PC-9 (cell line): ENCODE measurements at regions not wholly inside any gene's neighbourhood (a gene's known extent, or its start where the extent isn't known, plus 50 kb on each side); places are given as distances from the start of the nearest gene placed in this dataset.

Source experiments
- BruUV-seq: library from RNA; stranded (reverse); fragments of 400-500 nt; replicated peaks from 2 replicates; lab custom pipeline; 2021; lab: Mats Ljungman, UMichigan
- CTCF ChIA-PET: fragments of 300-600 bp; sonication (Branson Sonifier 250); formaldehyde crosslinking; loops from one replicate; lab custom pipeline; 2022; ENCODE audit warnings: antibody characterized with exemption; lab: Charles Lee
- POLR2A ChIA-PET: fragments of 300-600 bp; sonication (Branson Sonifier 250); formaldehyde crosslinking; loops from one replicate; lab custom pipeline; 2022; ENCODE audit warnings: antibody characterized with exemption; ENCODE audit not compliant: unreplicated experiment; lab: Charles Lee
- DNase-seq, 2 experiments: peaks; one replicate each; pipeline versions ENCODE4 v3.0.0 to v3.0.0-alpha.2; 2015 to 2022; ENCODE audit warnings: mixed read lengths in 1 of 2
- H2AFZ ChIP-seq: fragments of 200-600 bp; sonication (generic); 2 replicates; pipeline ENCODE4 v1.8.1; 2017; ENCODE audit warnings: antibody characterized with exemption
- H3F3A ChIP-seq: fragments of 200-600 bp; sonication (generic); 2 replicates; pipeline ENCODE4 v1.8.1; 2017; ENCODE audit warnings: antibody characterized with exemption, mild to moderate bottlenecking, low read depth; ENCODE audit not compliant: insufficient read depth
- H3K27ac ChIP-seq: fragments of 200-600 bp; sonication (generic); 2 replicates; pipeline ENCODE4 v1.6.1; 2016; ENCODE audit warnings: mixed run types
- H3K27me3 ChIP-seq: fragments of 200-600 bp; sonication (generic); 2 replicates; pipeline ENCODE4 v1.6.1; 2016; ENCODE audit warnings: low read depth, mixed run types; ENCODE audit not compliant: insufficient read depth
- H3K36me3 ChIP-seq: fragments of 200-600 bp; sonication (generic); 2 replicates; pipeline ENCODE4 v1.6.1; 2016; ENCODE audit warnings: low read depth, mixed run types
- H3K4me1 ChIP-seq: fragments of 200-600 bp; sonication (generic); replicated peaks from 2 replicates; pipeline ENCODE4 v1.6.1; 2016; ENCODE audit warnings: mixed run types; ENCODE audit not compliant: insufficient read depth
- H3K4me2 ChIP-seq: fragments of 200-600 bp; sonication (generic); 2 replicates; pipeline ENCODE4 v1.6.1; 2017; ENCODE audit warnings: mixed run types
- H3K4me3 ChIP-seq: fragments of 200-600 bp; sonication (generic); 2 replicates; pipeline ENCODE4 v1.6.1; 2016; ENCODE audit warnings: mixed run types
- H3K79me2 ChIP-seq: fragments of 200-600 bp; sonication (generic); 2 replicates; pipeline ENCODE4 v1.6.1; 2017; ENCODE audit warnings: low read depth, mixed run types
- H3K9me2 ChIP-seq: fragments of 200-600 bp; sonication (generic); 2 replicates; pipeline ENCODE4 v1.8.1; 2017; ENCODE audit warnings: mild to moderate bottlenecking; ENCODE audit not compliant: insufficient read depth
- H3K9me3 ChIP-seq: fragments of 200-600 bp; sonication (generic); 2 replicates; pipeline ENCODE4 v1.8.1; 2016; ENCODE audit warnings: low read depth; ENCODE audit not compliant: insufficient read depth
- H4K20me1 ChIP-seq: fragments of 200-600 bp; sonication (generic); 2 replicates; pipeline ENCODE4 v1.8.1; 2017; ENCODE audit not compliant: insufficient read depth
- EZH2 ChIP-seq: fragments of 200-600 bp; sonication (generic); IDR thresholded peaks from 2 replicates; pipeline ENCODE4 v1.8.0; 2017; ENCODE audit warnings: antibody characterized with exemption, low read depth
- intact Hi-C: fragments of 100-400 bp; cut with micrococcal nuclease; formaldehyde crosslinking; loops from one replicate; pipeline ENCODE4 v1.10.0; 2022; ENCODE audit not compliant: unreplicated experiment
- TF ChIP-seq, protein P1 (sequence below): fragments of 200-600 bp; sonication (generic); conservative IDR thresholded peaks from 2 replicates; pipeline ENCODE4 v1.6.1; 2017; ENCODE audit warnings: mixed run types, antibody characterized with exemption, mild to moderate bottlenecking, moderate library complexity

DNA sequence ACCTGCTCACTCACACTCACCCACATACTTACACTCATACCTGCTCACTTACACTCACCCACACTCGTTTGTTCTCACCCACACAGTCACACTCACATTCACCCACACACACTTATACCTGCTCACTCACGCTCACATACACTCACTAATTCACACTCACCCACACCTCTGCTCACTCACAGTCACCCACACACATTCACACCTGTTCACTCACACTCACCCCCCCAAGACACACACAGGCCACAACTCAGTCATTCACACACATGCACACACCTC, 436.2 kb downstream of the BCL11B start:
- H3K4me2 ChIP-seq, result no peak overlapping the region
- no peaks in the 10 kb centered on the region for H3K9me3 ChIP-seq
- H3K4me3 ChIP-seq, result no peak overlapping the region
- no TSS peak for BruUV-seq
- H3K36me3 ChIP-seq, result no peaks in the 10 kb centered on the region
- CTCF ChIA-PET, result no interaction called here
- no peak for DNase-seq
- H3K9me2 ChIP-seq, result no peaks in the 10 kb centered on the region
- intact Hi-C loops, result no loop called here
- no peak overlapping the region for H2AFZ ChIP-seq
- TF ChIP-seq, protein P1, sequence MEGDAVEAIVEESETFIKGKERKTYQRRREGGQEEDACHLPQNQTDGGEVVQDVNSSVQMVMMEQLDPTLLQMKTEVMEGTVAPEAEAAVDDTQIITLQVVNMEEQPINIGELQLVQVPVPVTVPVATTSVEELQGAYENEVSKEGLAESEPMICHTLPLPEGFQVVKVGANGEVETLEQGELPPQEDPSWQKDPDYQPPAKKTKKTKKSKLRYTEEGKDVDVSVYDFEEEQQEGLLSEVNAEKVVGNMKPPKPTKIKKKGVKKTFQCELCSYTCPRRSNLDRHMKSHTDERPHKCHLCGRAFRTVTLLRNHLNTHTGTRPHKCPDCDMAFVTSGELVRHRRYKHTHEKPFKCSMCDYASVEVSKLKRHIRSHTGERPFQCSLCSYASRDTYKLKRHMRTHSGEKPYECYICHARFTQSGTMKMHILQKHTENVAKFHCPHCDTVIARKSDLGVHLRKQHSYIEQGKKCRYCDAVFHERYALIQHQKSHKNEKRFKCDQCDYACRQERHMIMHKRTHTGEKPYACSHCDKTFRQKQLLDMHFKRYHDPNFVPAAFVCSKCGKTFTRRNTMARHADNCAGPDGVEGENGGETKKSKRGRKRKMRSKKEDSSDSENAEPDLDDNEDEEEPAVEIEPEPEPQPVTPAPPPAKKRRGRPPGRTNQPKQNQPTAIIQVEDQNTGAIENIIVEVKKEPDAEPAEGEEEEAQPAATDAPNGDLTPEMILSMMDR, result no peak
- no peak for TF ChIP-seq EZH2
- no peak overlapping the region for H3K27ac ChIP-seq
- peaks cover 10% of the 10 kb centered on the region; the same call in 1 of the 2 replicates for H3K27me3 ChIP-seq
- no peaks in the 10 kb centered on the region for H3K79me2 ChIP-seq
- no peaks in the 10 kb centered on the region for H3F3A ChIP-seq
- no peaks in the 10 kb centered on the region for H3K4me1 ChIP-seq
- H4K20me1 ChIP-seq, result no peaks in the 10 kb centered on the region
- POLR2A ChIA-PET, result no interaction called here

DNA sequence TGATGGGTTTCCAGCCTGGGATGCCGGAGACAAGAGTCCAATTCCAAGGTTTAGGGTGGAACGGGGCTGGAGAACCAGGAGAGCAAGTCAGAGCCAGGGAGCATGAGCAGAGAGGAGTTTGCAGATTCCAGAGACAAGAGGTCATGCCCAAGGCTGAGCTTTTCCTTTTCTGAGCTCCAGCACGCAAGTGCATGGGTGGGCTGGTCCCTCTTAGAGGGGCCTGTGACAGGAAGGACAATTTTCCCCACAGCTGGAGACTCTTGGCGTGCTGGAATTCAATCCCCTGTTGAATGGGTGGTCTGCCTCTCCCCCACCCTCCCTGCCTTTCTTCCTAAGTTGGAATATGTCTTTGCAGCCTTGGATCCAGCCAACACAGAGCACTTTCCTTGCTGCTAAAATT, 431.9 kb downstream of the BCL11B start:
- H3K4me2 ChIP-seq, result no peak overlapping the region
- CTCF ChIA-PET, result no interaction called here
- H3K9me3 ChIP-seq, result no peaks in the 10 kb centered on the region
- H3K9me2 ChIP-seq, result no peaks in the 10 kb centered on the region
- TF ChIP-seq, protein P1, result no peak
- TF ChIP-seq EZH2, result no peak
- no peaks in the 10 kb centered on the region for H3F3A ChIP-seq
- no peaks in the 10 kb centered on the region for H3K4me1 ChIP-seq
- POLR2A ChIA-PET, result no interaction called here
- intact Hi-C loops, result no loop called here
- BruUV-seq, result no TSS peak
- H4K20me1 ChIP-seq, result no peaks in the 10 kb centered on the region
- H3K27ac ChIP-seq, result no peak overlapping the region
- H3K79me2 ChIP-seq, result no peaks in the 10 kb centered on the region
- no peak overlapping the region for H2AFZ ChIP-seq
- H3K4me3 ChIP-seq, result no peak overlapping the region
- peaks cover 17% of the 10 kb centered on the region; the same call in 1 of the 2 replicates for H3K27me3 ChIP-seq
- no peaks in the 10 kb centered on the region for H3K36me3 ChIP-seq
- DNase-seq, result no peak

DNA sequence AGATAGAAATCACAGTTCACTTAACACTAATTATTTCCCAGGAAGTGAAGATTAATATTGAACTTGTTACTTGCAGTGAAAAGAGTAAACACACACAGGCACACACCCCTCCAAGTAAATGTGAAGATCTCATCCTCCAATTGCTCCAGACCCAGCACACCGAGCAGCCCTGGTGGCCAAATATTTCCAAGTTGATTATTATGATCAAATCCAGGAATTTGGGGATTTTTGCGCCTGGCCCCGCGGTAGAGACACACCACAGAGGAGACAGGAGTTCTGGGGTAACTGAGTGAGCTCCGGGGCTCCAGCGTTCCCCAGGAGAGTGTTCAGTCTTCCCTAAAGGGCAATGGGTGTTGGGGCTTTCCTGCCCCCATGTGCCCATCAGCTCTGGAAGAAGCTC, 431.5 kb downstream of the BCL11B start:
- no peak overlapping the region for H3K4me3 ChIP-seq
- DNase-seq, result no peak
- no peaks in the 10 kb centered on the region for H4K20me1 ChIP-seq
- H3F3A ChIP-seq, result no peaks in the 10 kb centered on the region
- BruUV-seq, result no TSS peak
- H3K4me2 ChIP-seq, result no peak overlapping the region
- no peaks in the 10 kb centered on the region for H3K9me3 ChIP-seq
- H2AFZ ChIP-seq, result no peak overlapping the region
- intact Hi-C loops, result no loop called here
- CTCF ChIA-PET, result no interaction called here
- no peaks in the 10 kb centered on the region for H3K4me1 ChIP-seq
- H3K27me3 ChIP-seq, result peaks cover 17% of the 10 kb centered on the region; the same call in 1 of the 2 replicates
- no peak overlapping the region for H3K27ac ChIP-seq
- no peaks in the 10 kb centered on the region for H3K9me2 ChIP-seq
- POLR2A ChIA-PET, result no interaction called here
- H3K79me2 ChIP-seq, result no peaks in the 10 kb centered on the region
- TF ChIP-seq, protein P1, result no peak
- no peak for TF ChIP-seq EZH2
- no peaks in the 10 kb centered on the region for H3K36me3 ChIP-seq
